HG03457 (cell line): ENCODE measurements at regions not wholly inside any gene's neighbourhood (a gene's known extent, or its start where the extent isn't known, plus 50 kb on each side); places are given as distances from the start of the nearest gene placed in this dataset.

Experiments used
- ATAC-seq: cut with Tn5 transposase; IDR thresholded peaks from one replicate; pipeline ENCODE4 v1.9.1; 2021; ENCODE audit warnings: moderate number of reproducible peaks; ENCODE audit not compliant: unreplicated experiment

DNA sequence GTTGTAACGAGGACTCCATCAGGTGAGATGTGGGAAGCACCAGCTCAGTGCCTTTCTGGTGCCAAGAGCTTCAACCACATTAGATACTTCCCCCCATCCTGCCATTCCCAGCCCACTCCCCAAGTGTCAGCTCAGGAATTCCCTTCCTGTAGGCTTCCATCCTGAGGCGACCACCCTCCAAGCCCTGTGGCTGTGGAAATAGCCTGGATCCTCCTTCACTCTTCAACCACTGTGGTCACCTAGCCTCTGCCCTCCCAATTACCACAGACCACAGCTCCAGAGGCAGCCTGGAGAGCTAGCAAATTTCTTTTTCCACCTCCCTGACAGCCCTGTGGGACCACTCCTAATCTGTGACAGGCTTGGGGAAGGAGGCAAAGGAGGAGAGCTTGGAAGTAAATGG lies 219.8 kb upstream of the MAP3K1 start:
- ATAC-seq: no peak

DNA sequence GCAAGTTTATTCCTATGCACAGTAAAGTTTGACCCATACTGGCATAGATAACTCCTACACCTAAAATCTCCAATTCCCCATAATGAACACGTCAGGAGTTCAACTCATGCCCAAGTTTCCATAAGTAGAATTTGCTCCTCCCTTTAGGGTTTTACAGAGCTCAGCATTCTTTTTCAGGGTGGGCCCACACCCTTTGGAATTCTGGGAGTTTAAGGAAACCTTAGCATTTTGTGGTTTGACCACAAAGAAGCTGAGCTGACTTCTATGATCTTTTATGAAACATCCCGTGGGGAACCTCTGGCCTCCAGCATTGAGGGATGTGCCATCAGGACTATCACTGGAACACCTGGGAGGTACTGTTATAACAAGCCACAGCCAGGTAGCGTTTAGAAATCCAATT lies 220.6 kb upstream of the MAP3K1 start:
- no peak for ATAC-seq

DNA sequence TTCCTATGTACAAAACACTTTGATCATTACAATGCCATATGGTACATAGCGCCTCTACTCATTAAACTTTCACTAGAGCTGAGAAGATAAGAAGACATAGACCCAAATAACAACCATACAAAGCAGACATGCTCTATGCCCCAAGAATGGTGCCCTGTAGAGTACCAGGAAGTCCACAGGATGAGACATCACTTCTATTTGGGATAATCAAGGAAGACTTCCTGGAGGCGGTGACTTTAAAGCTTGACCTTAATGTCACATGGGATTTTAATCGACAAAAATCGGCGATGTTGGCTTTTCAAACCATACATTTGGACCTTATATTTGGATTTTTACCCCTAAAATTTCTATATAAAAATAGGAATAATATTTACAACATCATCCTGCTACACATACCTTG lies 224.3 kb upstream of the MAP3K1 start:
- no peak for ATAC-seq

DNA sequence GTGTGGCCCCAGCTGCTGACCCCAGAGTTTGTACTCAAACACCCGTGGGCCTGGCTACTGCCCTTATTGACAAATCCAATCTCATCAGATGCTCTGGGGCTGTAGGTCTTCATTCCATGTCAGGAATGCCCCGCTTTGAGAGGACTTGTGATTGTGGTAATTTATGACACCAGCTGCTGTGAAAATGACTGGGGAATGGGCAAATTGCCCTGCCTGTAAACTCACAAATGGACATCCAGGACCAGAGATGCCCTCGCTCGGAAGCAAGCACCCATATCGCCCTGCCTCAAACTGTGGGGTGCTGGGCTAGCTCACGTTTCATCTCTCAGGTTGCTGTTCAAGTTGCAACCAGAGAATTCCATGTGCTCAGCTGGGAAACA lies 225.9 kb upstream of the MAP3K1 start:
- ATAC-seq: no peak

DNA sequence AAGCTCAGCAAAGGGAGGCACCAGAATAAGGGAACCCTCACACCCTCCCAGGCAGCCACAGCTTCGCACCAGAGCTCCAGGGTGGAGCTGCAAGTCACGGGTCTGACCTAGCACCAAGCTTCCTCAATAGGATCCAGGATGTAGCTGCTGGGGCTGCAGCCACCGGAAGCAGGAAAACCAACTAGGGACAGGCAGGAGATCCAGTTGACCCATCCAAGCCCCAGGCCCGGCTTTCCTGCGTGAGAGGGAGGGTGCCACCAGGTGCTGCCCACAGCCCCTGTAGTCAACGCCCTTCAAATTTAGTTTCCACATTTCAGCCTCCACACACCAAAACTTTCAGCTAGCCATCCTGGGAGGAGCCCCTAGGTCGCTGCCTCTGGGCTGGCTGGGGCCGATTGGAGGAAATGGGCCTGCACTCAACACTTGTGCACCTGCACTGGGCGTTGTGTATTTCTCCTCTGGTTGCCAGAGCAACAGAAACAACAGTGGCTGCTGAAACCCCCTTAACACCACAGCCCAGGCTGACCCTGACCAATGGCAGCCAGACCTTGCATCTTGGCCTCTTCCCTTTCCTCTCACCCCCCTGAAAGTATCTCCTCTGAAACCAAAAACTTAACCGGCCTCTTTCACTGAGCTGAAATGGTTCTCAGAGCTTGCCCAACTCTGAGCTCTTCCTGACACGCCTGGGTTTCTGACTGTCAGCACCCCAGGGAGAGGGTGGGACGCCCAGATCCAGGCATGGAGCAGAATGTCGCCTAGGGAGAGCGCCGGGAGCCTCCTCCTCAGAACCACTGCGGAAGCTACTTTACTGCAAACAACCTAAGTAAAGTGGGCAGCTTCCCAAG lies 226.5 kb upstream of the MAP3K1 start:
- ATAC-seq: peak; percentile 96

DNA sequence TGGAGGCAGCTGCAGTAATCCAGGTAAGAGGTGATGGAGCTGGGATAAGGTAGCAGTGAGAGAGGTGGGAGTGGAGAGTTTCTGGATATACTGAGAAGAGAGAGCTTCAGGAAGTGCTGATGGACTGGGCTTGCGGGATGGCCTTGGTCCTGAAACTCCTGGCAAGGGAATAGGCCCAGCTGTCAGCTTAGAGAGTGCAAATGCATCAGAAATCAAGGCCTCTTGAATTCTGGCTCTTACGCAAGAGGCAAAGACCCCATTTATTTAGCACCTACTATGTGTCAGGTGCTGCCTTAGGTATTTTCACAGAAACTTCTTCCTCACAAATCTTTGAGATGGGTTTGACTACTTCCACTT lies 227.2 kb upstream of the MAP3K1 start:
- no peak for ATAC-seq

DNA sequence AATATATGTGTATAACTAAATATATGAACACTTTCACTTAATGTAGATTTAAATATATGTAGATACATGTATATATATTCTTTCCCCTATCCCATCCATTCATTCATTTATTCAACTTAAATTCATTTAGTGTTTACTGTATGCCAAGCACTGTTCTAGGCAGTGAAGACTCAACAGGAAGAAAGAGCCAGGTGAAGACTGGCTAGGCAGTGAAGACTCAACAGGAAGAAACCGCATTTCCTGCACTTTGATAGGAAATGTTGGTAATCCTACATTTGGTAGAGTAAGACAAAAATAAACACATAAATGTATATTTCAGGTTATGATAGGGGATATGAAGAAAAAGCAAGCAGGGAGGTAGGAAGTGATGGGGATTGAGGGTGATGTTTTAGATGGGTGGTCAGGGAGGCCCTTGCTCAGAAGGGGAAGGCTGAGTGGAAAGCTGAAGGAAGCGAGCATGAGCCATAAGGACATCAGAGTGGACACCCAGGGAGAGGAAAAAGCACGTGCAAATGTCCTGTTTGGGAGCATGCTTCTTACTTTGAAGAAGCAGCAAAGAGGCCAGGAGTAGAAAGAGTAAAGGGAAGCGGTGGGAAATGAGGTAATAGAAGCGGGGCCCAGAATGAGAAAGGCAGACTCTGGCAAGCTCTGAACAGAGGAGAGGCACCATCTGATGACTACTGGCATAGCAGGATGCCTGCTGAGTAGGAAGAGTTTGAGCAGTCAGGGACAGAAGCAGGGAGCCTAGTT lies 227.8 kb upstream of the MAP3K1 start:
- ATAC-seq: no peak

DNA sequence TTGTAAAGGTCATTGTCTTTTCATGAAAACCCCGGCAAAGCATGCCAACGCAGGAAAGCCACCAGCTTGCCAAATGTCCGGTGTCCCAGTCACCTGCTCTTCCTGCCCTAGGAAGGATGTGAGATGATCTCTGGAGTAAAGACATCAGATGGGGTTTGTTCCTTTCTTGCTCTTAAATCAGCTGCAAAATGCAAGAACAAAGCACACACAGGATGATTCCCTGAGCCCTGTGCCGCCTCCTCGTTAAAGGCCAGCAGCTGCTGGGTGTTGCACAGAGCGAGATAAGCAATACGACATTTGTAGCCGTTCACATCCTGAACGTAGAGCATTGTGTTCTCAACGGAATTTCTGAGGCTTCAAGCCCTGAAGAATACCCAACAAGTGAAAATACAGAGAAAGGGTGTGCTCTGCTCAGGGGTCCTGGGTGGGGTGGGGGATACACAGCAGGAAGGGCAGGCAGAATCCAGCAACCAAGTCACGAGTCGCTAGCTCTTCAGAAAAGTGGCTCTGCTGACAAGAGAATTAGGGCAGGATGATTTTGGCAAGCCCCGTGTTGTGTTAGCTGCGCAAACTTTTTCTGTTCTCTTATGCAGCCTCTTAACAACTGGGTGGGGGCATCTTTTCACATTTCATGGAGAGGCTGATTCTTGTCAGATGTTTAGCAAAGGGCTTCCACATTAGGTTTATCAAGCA lies 229.2 kb upstream of the MAP3K1 start:
- no peak for ATAC-seq

DNA sequence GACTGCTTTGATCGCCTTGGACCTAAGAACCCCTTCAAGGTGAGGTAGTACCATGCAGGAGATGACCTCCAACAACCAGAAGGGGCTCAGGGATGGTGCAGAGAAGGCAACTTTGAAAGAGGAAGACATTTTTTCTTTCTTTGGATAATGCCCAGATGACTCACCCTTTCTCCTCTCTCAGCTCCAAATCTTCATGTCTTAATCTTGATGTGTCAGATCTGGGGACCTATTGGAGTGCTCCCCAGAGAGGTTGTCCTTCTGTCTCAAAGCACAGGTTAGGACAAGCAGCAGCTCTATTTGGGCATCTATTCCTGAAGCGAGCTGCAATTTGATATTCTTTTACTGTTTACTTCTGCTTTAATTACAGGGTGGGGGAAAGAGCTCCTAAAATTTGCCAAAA lies 229.9 kb upstream of the MAP3K1 start:
- ATAC-seq: no peak

DNA sequence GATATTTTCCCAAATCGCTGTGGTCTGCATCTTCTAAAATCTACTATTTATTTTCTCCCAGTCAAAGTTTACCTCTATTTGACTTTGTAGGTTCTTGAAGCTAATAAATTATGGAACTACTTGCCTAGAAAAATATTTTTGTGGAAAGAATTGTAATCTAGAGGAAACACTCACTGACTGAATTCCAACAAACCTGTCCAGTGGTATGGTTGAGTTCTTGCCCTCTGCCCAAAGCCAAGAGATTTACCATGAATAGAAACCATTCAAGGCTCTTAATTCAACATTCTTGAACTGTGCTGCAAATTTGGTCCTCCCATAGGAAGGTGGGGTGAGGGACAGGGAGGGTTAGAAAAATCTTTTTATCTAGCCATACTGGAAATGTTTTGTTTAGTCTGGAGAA lies 233.9 kb upstream of the MAP3K1 start:
- ATAC-seq: no peak

DNA sequence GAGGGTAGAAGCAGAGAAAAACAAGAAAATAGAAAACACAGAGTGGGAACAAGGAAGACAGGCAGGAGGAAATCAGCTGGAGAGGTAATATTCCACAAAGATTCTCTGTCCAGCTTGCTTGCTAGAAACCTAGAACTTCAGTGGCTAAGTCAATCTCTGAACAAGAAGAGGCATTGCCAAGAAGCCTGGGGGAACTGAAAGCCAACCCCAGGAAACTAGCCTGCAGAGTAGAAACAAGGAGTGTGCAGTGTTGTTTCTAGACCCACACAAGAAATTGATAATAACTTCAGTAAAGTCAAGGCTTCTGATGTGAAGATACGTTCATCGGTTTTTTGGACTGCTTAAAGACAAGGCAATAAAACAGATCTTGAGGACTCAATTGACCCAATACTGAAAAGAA lies 234.5 kb upstream of the MAP3K1 start:
- ATAC-seq: no peak

DNA sequence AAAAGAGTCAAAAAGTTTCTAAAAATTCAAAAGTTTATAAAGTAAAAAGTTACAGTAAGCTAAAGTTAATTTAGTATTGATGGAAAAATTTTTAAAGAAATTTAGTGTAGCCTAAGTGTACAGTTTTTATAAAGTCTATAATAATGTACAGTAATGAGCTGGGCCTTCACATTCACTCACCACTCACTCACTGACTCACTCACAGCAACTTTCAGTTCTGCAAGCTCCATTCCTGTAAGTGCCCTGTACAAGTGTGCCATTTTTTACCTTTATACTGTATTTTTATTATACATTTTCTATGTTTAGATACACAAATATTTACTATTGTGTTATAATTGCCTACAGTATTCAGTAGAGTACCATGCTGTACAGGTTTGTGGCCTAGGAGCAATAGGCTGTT lies 239.5 kb upstream of the MAP3K1 start:
- ATAC-seq: no peak

DNA sequence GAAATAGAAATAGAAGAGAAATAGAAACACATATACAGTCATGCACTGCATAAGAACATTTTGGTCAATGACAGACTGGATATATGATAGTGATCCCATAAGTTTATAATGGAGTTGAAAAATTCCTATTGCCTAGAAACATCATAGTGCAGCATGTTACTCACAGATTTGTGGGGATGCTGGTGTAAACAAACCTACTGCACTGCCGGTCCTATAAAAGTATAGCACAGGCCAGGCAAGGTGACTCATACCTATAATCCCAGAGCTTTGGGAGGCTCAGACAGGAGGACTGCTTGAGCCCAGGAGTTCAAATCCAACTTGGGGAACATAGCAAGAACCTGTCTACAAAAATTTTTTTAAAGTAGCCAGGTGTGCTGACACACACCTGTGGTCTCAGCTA lies 240.6 kb upstream of the MAP3K1 start:
- ATAC-seq: no peak

DNA sequence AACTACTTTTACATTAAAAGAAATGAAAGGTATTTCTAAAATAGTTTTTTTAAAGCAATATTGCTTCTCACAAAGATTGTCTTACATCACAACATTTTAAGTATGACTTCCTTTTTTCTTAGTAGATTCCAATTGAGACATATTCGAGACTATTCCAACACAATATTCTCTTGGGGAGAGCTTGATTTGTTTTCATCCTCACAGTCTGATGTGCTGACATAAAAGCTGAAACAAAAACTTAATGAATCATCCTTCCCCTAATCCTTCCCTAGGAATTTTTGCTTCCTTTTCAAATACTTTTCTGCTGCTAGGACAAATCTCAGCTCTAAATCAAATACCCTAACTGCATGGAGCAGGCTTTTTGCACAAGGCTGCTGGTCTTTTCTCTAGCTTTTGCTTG lies 245.8 kb upstream of the MAP3K1 start:
- ATAC-seq: no peak

DNA sequence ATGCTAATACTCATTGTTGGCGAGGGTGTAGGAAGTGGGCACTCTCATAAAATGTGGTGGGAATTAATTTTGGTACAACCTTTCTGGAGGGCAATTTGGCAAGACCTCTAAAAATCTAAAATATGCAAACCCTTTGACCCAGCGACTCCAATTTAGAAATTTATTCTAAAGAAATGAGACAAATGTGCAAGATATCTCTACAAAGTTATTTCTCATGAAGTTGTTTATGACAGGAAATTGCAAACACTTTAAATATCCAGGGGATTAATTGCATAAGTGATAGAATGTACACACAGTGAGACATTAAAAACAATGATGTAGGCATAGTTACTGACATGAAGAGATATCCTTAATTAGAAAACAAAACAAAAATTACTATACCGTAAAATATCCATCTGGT lies 246.3 kb upstream of the MAP3K1 start:
- no peak for ATAC-seq

DNA sequence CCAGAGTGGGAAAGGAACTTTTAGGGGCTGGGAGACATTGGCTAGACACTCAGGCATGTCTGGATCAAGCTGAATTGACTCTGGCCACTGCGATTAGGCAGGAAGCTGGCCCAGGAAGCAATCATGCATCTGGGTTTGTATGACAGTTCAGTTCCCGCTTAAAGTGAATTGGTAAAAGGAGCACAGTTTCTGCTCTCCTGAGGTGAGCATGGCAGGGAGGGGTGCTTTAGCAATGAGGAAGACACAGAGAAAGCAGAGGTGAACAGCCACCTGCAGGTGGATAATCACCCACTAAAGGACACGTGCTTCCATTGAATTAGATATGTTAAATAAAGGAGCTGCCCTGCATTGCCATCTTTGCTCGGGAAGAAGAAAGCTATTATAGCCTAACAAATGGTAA lies 248.1 kb upstream of the MAP3K1 start:
- no peak for ATAC-seq

DNA sequence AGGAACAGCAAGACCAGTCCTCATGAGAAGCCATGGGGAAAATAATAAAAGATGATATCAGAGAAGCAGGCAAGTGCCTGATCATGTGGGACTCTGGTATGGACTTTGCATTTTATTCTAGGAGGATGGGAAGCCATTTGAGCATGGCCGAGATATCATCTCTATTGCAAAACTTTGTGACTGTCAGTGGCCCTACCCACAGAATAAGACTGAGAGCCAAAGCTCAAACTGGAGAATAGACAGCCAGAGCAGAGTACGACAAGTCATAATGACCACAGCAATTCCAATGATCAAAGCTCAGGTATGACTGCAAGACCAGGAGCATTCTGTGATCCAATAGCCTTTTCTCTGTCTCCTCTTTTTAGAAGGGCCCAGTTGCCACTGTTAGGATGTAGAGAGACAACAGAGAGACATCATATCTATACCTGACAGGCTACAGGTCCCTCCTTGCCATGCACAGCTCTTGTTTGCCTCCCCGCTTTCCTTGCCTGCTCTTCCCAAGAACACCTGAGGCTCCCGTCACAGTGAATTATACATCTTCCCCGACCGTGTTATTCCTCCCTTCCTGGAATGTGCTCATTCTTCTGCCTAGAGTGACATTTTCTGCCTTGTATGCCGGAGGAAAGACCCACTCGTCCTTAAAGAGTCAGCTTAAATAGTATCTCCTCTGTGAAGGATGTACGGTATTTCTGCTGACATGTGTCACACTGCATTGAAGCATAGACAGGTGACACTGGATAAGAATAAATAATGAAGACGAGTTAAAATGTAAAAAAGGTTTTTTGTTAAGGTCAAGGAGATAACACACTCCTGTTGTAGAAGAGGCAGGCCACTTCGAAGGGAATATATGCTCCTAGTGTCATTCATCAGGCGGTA lies 248.7 kb upstream of the MAP3K1 start:
- ATAC-seq: no peak

DNA sequence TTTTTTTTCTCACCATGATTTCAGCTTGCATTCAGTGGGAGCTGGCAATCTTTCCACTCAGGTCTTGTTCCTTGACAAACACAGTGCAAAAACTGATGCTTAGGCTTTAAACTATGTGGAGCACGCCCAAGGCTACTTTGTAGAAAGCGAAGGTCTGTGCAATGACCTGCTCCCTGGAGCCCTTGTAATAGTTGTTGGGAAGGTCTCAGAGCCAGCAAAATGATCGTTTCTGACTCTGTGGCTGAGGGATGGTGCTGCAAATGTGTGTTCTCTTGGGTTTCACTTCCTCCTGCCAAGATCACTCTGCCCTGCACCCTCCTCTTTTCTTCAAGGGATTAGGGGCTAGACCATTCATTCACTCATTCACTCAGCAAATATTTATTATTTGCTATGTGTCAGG lies 249.7 kb upstream of the MAP3K1 start:
- no peak for ATAC-seq

DNA sequence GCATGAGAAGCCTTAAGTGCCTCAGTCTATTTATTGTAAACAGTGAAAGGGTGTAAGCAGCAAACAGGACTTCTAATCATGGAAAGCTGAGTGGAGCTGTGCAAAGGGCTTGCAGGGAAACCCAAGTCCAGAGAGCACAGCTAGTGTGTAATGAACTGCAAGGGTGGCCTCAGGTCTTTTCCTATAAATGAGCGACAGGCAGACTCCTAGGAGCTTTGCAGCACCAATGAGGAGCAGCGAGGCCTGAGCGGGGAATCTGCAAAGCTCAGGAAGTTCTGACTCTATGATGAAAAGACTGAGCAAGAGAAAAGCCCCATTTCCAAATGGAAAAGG lies 250.1 kb upstream of the MAP3K1 start:
- no peak for ATAC-seq

DNA sequence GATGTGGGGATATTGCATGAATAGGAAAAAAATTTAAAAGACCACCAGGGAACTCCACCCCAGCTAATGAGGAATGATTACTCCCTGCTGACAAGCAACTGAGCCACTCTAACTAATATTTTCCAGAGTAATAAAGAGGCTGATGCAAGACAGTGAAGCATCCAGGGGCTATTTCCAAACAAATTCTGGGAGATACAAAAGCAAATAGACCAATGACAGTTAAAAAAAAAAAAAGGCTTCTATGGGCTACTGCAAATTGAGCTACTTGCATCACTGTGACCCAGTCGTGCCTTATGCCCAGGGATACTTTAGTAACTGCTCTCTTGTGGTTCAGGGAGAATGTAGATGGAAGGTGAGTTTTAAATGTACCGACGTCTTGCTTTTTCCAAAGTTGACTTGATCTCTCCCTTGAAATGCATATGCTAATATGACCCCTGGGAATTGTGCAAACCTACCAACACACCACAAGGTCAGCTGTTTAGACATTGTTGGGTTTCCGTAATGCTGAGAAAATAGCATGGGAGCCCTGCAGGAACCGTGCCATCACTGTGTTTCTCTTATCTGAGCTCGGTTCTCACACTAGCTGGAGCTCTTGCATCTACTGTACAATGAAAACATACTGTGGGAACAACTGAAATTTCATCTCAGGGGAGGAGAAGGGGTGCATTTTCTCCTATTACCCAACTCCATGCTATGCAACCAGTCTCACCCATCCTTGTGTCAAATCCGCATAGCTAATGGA lies 250.6 kb upstream of the MAP3K1 start:
- ATAC-seq: no peak

DNA sequence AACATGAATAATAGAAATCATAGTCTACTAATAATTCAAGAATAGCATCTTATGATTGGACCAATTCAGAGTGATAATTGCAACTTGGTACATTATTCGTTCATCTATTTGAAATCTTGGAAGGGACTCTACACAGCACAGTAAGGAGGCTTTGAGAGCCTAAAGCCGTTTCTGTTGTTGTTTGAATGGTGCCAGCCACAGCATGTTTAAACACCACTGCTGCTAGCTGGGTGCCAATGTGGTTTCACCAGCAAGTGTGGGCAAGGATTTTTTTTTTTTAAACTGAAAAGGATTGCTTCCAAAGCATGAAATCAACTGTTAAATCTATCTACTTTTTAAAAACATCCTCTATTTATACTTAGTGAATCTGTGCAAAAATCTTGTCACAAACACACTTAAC lies 253.9 kb upstream of the MAP3K1 start:
- no peak for ATAC-seq
